B cell (primary cell): ENCODE measurements at regions not wholly inside any gene's neighbourhood (a gene's known extent, or its start where the extent isn't known, plus 50 kb on each side); places are given as distances from the start of the nearest gene placed in this dataset.

Experiments
- ATAC-seq: fragments of 200-7000 bp; cut with Tn5 transposase; one replicate; pipeline ENCODE4 v1.10.0; 2021; ENCODE audit warnings: low read depth, mild to moderate bottlenecking, moderate number of reproducible peaks, moderate library complexity
- CTCF ChIA-PET: fragments of 350-600 bp; sonication (Branson Sonifier 250); formaldehyde crosslinking; loops from one replicate; lab custom pipeline; 2021; ENCODE audit warnings: antibody characterized with exemption, inconsistent platforms; lab: Charles Lee
- POLR2A ChIA-PET: fragments of 350-600 bp; sonication (Branson Sonifier 250); formaldehyde crosslinking; loops from one replicate; lab custom pipeline; 2021; ENCODE audit warnings: antibody characterized with exemption; lab: Charles Lee
- DNase-seq: peaks from one replicate; pipeline ENCODE4 v3.0.0; 2013
- H2AFZ ChIP-seq: 2 replicates; pipeline ENCODE4 v1.6.1; 2012; ENCODE audit warnings: mild to moderate bottlenecking, low read depth, low read length; ENCODE audit not compliant: insufficient read depth, poor library complexity, severe bottlenecking
- H3K27ac ChIP-seq, 2 donors: 1 replicate in 1 of 2; 2 replicates in 1 of 2; pipeline ENCODE4 v1.5.1; 2012 to 2013; ENCODE audit warnings: low read length in 2 of 2, mild to moderate bottlenecking in 2 of 2, moderate library complexity in 1 of 2
- H3K27me3 ChIP-seq, 4 experiments: fragments of 200-600 bp in 1 of 4; sonication (generic) in 1 of 4; replicated peaks in 1 of 4; 1 replicate in 2 of 4; 2 replicates in 2 of 4; pipeline versions ENCODE4 v1.6.1 to v1.7.0; 2013 to 2016; ENCODE audit warnings: low read length in 3 of 4, mild to moderate bottlenecking in 2 of 4, mixed read lengths in 1 of 4, moderate library complexity in 1 of 4; ENCODE audit not compliant: insufficient read depth in 4 of 4, control insufficient read depth in 3 of 4; ENCODE audit errors: control extremely low read depth in 1 of 4
- H3K36me3 ChIP-seq, 2 experiments: replicated peaks in 1 of 2; 1 replicate in 1 of 2; 2 replicates in 1 of 2; pipeline versions ENCODE4 v1.6.1 to v1.7.1; 2013; ENCODE audit warnings: low read length in 1 of 2; ENCODE audit not compliant: insufficient read depth in 2 of 2, control insufficient read depth in 1 of 2; ENCODE audit errors: control extremely low read depth in 1 of 2, extremely low read depth in 1 of 2
- H3K4me1 ChIP-seq, 2 donors: fragments of 200-600 bp in 1 of 2; sonication (generic) in 1 of 2; 1 replicate in 1 of 2; 2 replicates in 1 of 2; pipeline versions ENCODE4 v1.5.1 to v1.6.1; 2013 to 2017; ENCODE audit warnings: low read length in 2 of 2; ENCODE audit not compliant: control insufficient read depth in 2 of 2, insufficient read depth in 2 of 2
- H3K4me2 ChIP-seq: replicated peaks from 2 replicates; pipeline ENCODE3; 2012; ENCODE audit warnings: mild to moderate bottlenecking, low read depth, low read length; ENCODE audit not compliant: poor library complexity, severe bottlenecking
- H3K4me3 ChIP-seq, 5 experiments: fragments of 200-600 bp in 1 of 5; sonication (generic) in 1 of 5; 1 replicate in 3 of 5; 2 replicates in 2 of 5; pipeline versions ENCODE4 v1.5.1 to v1.7.0; 2011 to 2016; ENCODE audit warnings: low read length in 4 of 5, mild to moderate bottlenecking in 4 of 5, low read depth in 2 of 5, control low read depth in 1 of 5, moderate library complexity in 1 of 5; ENCODE audit not compliant: insufficient read depth in 1 of 5; ENCODE audit errors: control extremely low read depth in 1 of 5, extremely low read depth in 1 of 5
- H3K79me2 ChIP-seq: fragments of 200-600 bp; sonication (generic); one replicate; pipeline ENCODE4 v1.6.0; 2016; ENCODE audit warnings: low read length; ENCODE audit not compliant: control insufficient read depth, insufficient read depth
- H3K9ac ChIP-seq: fragments of 200-600 bp; sonication (generic); 2 replicates; pipeline ENCODE4 v1.6.1; 2017; ENCODE audit warnings: mild to moderate bottlenecking, low read length, moderate library complexity
- H3K9me3 ChIP-seq, 3 donors: one replicate each; pipeline versions ENCODE4 v1.6.1 to v1.7.1; 2013; ENCODE audit warnings: low read length in 2 of 3; ENCODE audit not compliant: control insufficient read depth in 2 of 3, insufficient read depth in 1 of 3; ENCODE audit errors: control extremely low read depth in 1 of 3
- H4K20me1 ChIP-seq: 2 replicates; pipeline ENCODE4 v1.6.0; 2012; ENCODE audit warnings: mild to moderate bottlenecking, low read length; ENCODE audit not compliant: insufficient read depth, control insufficient read depth, poor library complexity, severe bottlenecking
- H3K27ac Mint-ChIP-seq: one replicate; pipeline ENCODE4 v1.8.0; 2021; ENCODE audit warnings: mixed read lengths
- H3K27me3 Mint-ChIP-seq: one replicate; pipeline ENCODE4 v1.8.0; 2021; ENCODE audit warnings: mixed read lengths
- H3K4me1 Mint-ChIP-seq: one replicate; pipeline ENCODE4 v1.8.0; 2021; ENCODE audit warnings: mixed read lengths
- H3K4me3 Mint-ChIP-seq: one replicate; pipeline ENCODE4 v1.8.0; 2021; ENCODE audit warnings: mixed read lengths
- H3K9me3 Mint-ChIP-seq: one replicate; pipeline ENCODE4 v1.8.0; 2022; ENCODE audit warnings: mixed read lengths; ENCODE audit not compliant: insufficient read depth
- CTCF ChIP-seq: fragments of 200-600 bp; IDR thresholded peaks from one replicate; pipeline ENCODE4 v1.8.0; 2022; ENCODE audit warnings: antibody characterized with exemption, mild to moderate bottlenecking
- EZH2 ChIP-seq: IDR thresholded peaks from 2 replicates; pipeline ENCODE4 v1.6.1; 2012; ENCODE audit warnings: borderline replicate concordance, low read depth, mild to moderate bottlenecking, moderate library complexity, low read length; ENCODE audit not compliant: insufficient read depth, poor library complexity, severe bottlenecking
- WGBS: methylation state at CpG from one replicate; pipeline ENCODE4 v1.1.5; 2013; ENCODE audit warnings: missing lambda C conversion rate; ENCODE audit not compliant: insufficient coverage; 5-methylcytosine and 5-hydroxymethylcytosine counted together
- intact Hi-C: fragments of 100-400 bp; cut with micrococcal nuclease; formaldehyde crosslinking; loops from one replicate; pipeline ENCODE4 v1.10.0; 2022

GRCh38 chr18:22783245-22783644, 149.9 kb upstream of the RBBP8 start:
- no peaks in the 10 kb centered on the region for H3K4me1 ChIP-seq
- no peak overlapping the region for H3K4me3 Mint-ChIP-seq
- DNase-seq: no peak
- intact Hi-C loops: no loop called here
- no peak overlapping the region for H3K9ac ChIP-seq
- no peaks in the 10 kb centered on the region for H3K36me3 ChIP-seq
- H3K4me2 ChIP-seq: no peak overlapping the region
- no peak overlapping the region for H3K4me3 ChIP-seq
- H3K9me3 Mint-ChIP-seq: peaks cover 2% of the 10 kb centered on the region
- H3K27ac Mint-ChIP-seq: no peak overlapping the region
- H3K79me2 ChIP-seq: no peaks in the 10 kb centered on the region
- H3K27me3 ChIP-seq: peaks cover 0 to 6% (median under 1%) of the 10 kb centered on the region in 4 experiments
- H2AFZ ChIP-seq: no peak overlapping the region
- peaks cover 0 to 7% (median 0%) of the 10 kb centered on the region in 3 donors for H3K9me3 ChIP-seq
- H3K27ac ChIP-seq: no peak overlapping the region
- no peaks in the 10 kb centered on the region for H4K20me1 ChIP-seq
- TF ChIP-seq EZH2 (no peak), CTCF (no peak)
- peaks cover 12% of the 10 kb centered on the region for H3K27me3 Mint-ChIP-seq
- POLR2A ChIA-PET: no interaction called here
- no peak for ATAC-seq
- no peaks in the 10 kb centered on the region for H3K4me1 Mint-ChIP-seq
- CTCF ChIA-PET: no interaction called here
- WGBS: 88% methylated on average over 2 of the region's 3 CpGs

- H3K4me3 Mint-ChIP-seq: no peak overlapping the region
- Histone ChIP-seq H3K4me3 (no peak overlapping the region), H4K20me1 (no peaks in the 10 kb centered on the region), H2AFZ (no peak overlapping the region), H3K9ac (no peak overlapping the region), H3K36me3 (no peaks in the 10 kb centered on the region), H3K9me3 (peaks cover 0 to 7% (median 0%) of the 10 kb centered on the region in 3 donors), H3K4me2 (no peak overlapping the region), H3K27me3 (peaks cover 0 to 3% (median 0%) of the 10 kb centered on the region in 4 experiments), H3K4me1 (no peaks in the 10 kb centered on the region), H3K27ac (no peak overlapping the region), H3K79me2 (no peaks in the 10 kb centered on the region)
- ChIA-PET POLR2A (no interaction called here), CTCF (no interaction called here)
- TF ChIP-seq EZH2: no peak
- TF ChIP-seq CTCF: no peak
- H3K9me3 Mint-ChIP-seq: peaks cover 2% of the 10 kb centered on the region
- 94% methylated on average over 3 of the region's 4 CpGs for whole genome bisulfite sequencing
- ATAC-seq (no peak), DNase-seq (no peak)
- H3K4me1 Mint-ChIP-seq: no peaks in the 10 kb centered on the region
- no peak overlapping the region for H3K27ac Mint-ChIP-seq
- peaks cover 12% of the 10 kb centered on the region for H3K27me3 Mint-ChIP-seq
- intact Hi-C loops: no loop called here
These were observed 149.5 kb upstream of the RBBP8 start for GRCh38 chr18:22783662-22784076.
